Endothelial cell (in vitro differentiated cells): ENCODE measurements at regions not wholly inside any gene's neighbourhood (a gene's known extent, or its start where the extent isn't known, plus 50 kb on each side); places are given as distances from the start of the nearest gene placed in this dataset.

Experiments
- DNase-seq: peaks from one replicate; pipeline ENCODE4 v3.0.0; 2021; ENCODE audit warnings: low spot score
- H3K27ac Mint-ChIP-seq: one replicate; pipeline ENCODE4 v1.8.0; 2021; ENCODE audit warnings: mixed read lengths, inconsistent platforms; ENCODE audit not compliant: unreplicated experiment
- H3K27me3 Mint-ChIP-seq: one replicate; pipeline ENCODE4 v1.8.0; 2021; ENCODE audit warnings: mild to moderate bottlenecking, moderate library complexity, mixed read lengths, inconsistent platforms; ENCODE audit not compliant: unreplicated experiment
- H3K36me3 Mint-ChIP-seq: one replicate; pipeline ENCODE4 v1.8.0; 2021; ENCODE audit warnings: mild to moderate bottlenecking, low read depth, mixed read lengths, inconsistent platforms; ENCODE audit not compliant: unreplicated experiment
- H3K4me1 Mint-ChIP-seq: one replicate; pipeline ENCODE4 v1.8.0; 2021; ENCODE audit warnings: mild to moderate bottlenecking, mixed read lengths, inconsistent platforms; ENCODE audit not compliant: unreplicated experiment
- H3K4me3 Mint-ChIP-seq: one replicate; pipeline ENCODE4 v1.8.0; 2021; ENCODE audit warnings: mild to moderate bottlenecking, mixed read lengths, inconsistent platforms; ENCODE audit not compliant: unreplicated experiment
- H3K9me3 Mint-ChIP-seq: one replicate; pipeline ENCODE4 v1.8.0; 2021; ENCODE audit warnings: mixed read lengths, inconsistent platforms; ENCODE audit not compliant: unreplicated experiment
- CTCF ChIP-seq: fragments of 200-600 bp; sonication (generic); IDR thresholded peaks from one replicate; pipeline ENCODE4 v1.5.0; 2021; ENCODE audit warnings: antibody characterized with exemption; ENCODE audit not compliant: unreplicated experiment

GRCh38 chrX:20594985-20595384 is 328.3 kb upstream of the RPS6KA3 start:
- DNase-seq = no peak
- H3K36me3 Mint-ChIP-seq = no peaks in the 10 kb centered on the region

GRCh38 chrX:20593836-20594235 is 327.1 kb upstream of the RPS6KA3 start:
- H3K27me3 Mint-ChIP-seq = no peaks in the 10 kb centered on the region
- no peak overlapping the region for H3K4me3 Mint-ChIP-seq

More at GRCh38 chrX:20594985-20595384, 328.3 kb upstream of the RPS6KA3 start:
- Mint-ChIP-seq H3K4me1 (no peaks in the 10 kb centered on the region), H3K9me3 (no peaks in the 10 kb centered on the region), H3K27me3 (no peaks in the 10 kb centered on the region), H3K4me3 (no peak overlapping the region), H3K27ac (no peak overlapping the region)
- peak; percentile 33 for TF ChIP-seq CTCF

GRCh38 chrX:20593402-20593801 is 326.7 kb upstream of the RPS6KA3 start:
- no peaks in the 10 kb centered on the region for H3K27me3 Mint-ChIP-seq
- no peaks in the 10 kb centered on the region for H3K4me1 Mint-ChIP-seq
- no peak for DNase-seq
- no peaks in the 10 kb centered on the region for H3K36me3 Mint-ChIP-seq
- H3K4me3 Mint-ChIP-seq = no peak overlapping the region
- TF ChIP-seq CTCF = no peak
- no peak overlapping the region for H3K27ac Mint-ChIP-seq
- H3K9me3 Mint-ChIP-seq = no peaks in the 10 kb centered on the region

More at GRCh38 chrX:20593836-20594235, 327.1 kb upstream of the RPS6KA3 start:
- DNase-seq = no peak
- Mint-ChIP-seq H3K27ac (no peak overlapping the region), H3K4me1 (no peaks in the 10 kb centered on the region), H3K36me3 (no peaks in the 10 kb centered on the region), H3K9me3 (no peaks in the 10 kb centered on the region)
- TF ChIP-seq CTCF = no peak

DNA sequence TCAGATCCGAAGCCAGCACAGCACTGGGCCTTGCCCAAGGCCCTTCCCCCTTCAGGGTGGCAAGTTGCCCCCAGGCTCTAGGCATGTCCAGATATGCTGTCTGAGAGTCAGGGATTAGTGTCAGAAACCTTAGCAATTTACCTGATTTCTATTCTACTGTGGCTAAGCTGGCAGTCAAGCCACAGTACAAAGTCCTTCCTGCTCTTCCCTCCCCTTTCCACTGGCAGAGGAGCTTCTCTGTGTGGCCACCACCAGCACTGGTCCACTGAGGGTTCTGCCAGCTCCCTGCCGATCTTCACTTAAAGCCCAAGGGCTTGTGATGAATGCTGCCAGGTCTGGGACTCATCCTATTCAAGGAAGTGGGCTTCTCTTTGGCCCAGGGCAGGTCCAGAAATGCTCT is 324.5 kb upstream of the RPS6KA3 start:
- Mint-ChIP-seq H3K4me3 (no peak overlapping the region), H3K36me3 (no peaks in the 10 kb centered on the region), H3K27me3 (no peaks in the 10 kb centered on the region), H3K4me1 (no peaks in the 10 kb centered on the region), H3K9me3 (no peaks in the 10 kb centered on the region), H3K27ac (no peak overlapping the region)
- no peak for TF ChIP-seq CTCF
- no peak for DNase-seq

DNA sequence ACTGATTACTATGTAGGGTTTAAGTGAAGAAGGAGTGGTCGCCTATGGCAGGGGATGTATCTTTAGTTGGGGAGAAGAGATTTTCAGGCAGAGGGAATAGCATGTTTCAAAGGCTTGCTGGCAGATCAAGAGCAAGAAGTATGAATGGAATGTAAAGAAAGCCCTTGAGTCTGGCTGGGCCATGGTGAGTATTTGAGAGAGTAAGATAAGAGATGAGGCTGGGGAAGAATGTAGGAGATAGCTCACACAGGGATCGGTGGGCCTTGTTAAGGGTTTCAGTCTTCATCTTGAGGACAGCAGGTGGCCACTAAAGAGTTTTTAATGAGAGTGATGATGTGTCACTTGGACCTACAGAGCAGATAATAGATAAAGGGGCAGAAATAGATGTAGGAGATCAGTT is 319.1 kb upstream of the RPS6KA3 start:
- no peak overlapping the region for H3K27ac Mint-ChIP-seq

More for the DNA sequence above, 319.1 kb upstream of the RPS6KA3 start:
- no peaks in the 10 kb centered on the region for H3K36me3 Mint-ChIP-seq
- no peaks in the 10 kb centered on the region for H3K9me3 Mint-ChIP-seq
- no peaks in the 10 kb centered on the region for H3K4me1 Mint-ChIP-seq
- no peaks in the 10 kb centered on the region for H3K27me3 Mint-ChIP-seq
- H3K4me3 Mint-ChIP-seq = no peak overlapping the region
- DNase-seq = no peak
- TF ChIP-seq CTCF = no peak
